HAP-1 (cell line): ENCODE measurements at regions not wholly inside any gene's neighbourhood (a gene's known extent, or its start where the extent isn't known, plus 50 kb on each side); places are given as distances from the start of the nearest gene placed in this dataset.

Experiments used
- DNase-seq, 2 experiments: peaks; one replicate each; pipeline ENCODE4 v3.0.0-alpha.2; 2016 to 2020; ENCODE audit warnings: low spot score in 2 of 2
- H3K27me3 ChIP-seq: fragments of 250-450 bp; sonication (Bioruptor Pico); 2 replicates; pipeline ENCODE4 v1.5.1; 2020; ENCODE audit warnings: low read depth, mild to moderate bottlenecking, moderate library complexity
- H3K36me3 ChIP-seq: fragments of 250-450 bp; sonication (Bioruptor Pico); replicated peaks from 2 replicates; pipeline ENCODE4 v1.5.1; 2020; ENCODE audit warnings: mild to moderate bottlenecking
- H3K4me1 ChIP-seq: fragments of 250-450 bp; sonication (Bioruptor Pico); 2 replicates; pipeline ENCODE4 v1.5.1; 2020; ENCODE audit warnings: mild to moderate bottlenecking
- H3K4me3 ChIP-seq: fragments of 250-450 bp; sonication (Bioruptor Pico); 2 replicates; pipeline ENCODE4 v1.5.1; 2020; ENCODE audit warnings: mild to moderate bottlenecking, moderate library complexity
- H3K9me3 ChIP-seq: fragments of 250-450 bp; sonication (Bioruptor Pico); 2 replicates; pipeline ENCODE4 v1.5.1; 2020; ENCODE audit warnings: mild to moderate bottlenecking, moderate library complexity
- in situ Hi-C: fragments of 300-500 bp; cut with MboI; formaldehyde crosslinking; loops from 3 replicates; pipeline ENCODE4 v1.14.3; 2020; ENCODE audit warnings: low sequenced_read_pairs, inconsistent platforms, mixed read lengths

GRCh38 chr5:7331131-7331530 lies 64.8 kb upstream of the ADCY2 start:
- Histone ChIP-seq H3K4me1 (no peaks in the 10 kb centered on the region), H3K36me3 (no peaks in the 10 kb centered on the region), H3K27me3 (no peaks in the 10 kb centered on the region), H3K9me3 (no peaks in the 10 kb centered on the region), H3K4me3 (no peak overlapping the region)
- in situ Hi-C loops = no loop called here
- DNase-seq = no peak
